Liver (tissue), 3 donors: ENCODE measurements at regions not wholly inside any gene's neighbourhood (a gene's known extent, or its start where the extent isn't known, plus 50 kb on each side); places are given as distances from the start of the nearest gene placed in this dataset.

Experiments used
- CTCF ChIP-seq: fragments of 150-350 bp; IDR thresholded peaks from 2 replicates; pipeline ENCODE4 v1.5.1; 2017; ENCODE audit warnings: improper control_type of control experiment, low read depth, low read length; ENCODE audit not compliant: missing input control
- EGR1 ChIP-seq, 2 donors: IDR thresholded peaks; 2 replicates each; pipeline ENCODE4 v1.6.1; 2016 to 2018; ENCODE audit warnings: antibody characterized with exemption in 2 of 2, low read depth in 2 of 2
- GABPA ChIP-seq, 2 donors: IDR thresholded peaks in 1 of 2; conservative IDR thresholded peaks in 1 of 2; 2 replicates each; pipeline ENCODE4 v1.6.1; 2016; ENCODE audit warnings: antibody characterized with exemption in 2 of 2, mild to moderate bottlenecking in 1 of 2, moderate library complexity in 1 of 2
- HNF4G ChIP-seq: IDR thresholded peaks from 2 replicates; pipeline ENCODE4 v1.6.1; 2016; ENCODE audit warnings: antibody characterized with exemption
- JUND ChIP-seq, 2 donors: IDR thresholded peaks; 2 replicates each; pipeline ENCODE4 v1.6.1; 2016; ENCODE audit warnings: antibody characterized with exemption in 2 of 2
- RAD21 ChIP-seq, 2 donors: IDR thresholded peaks; 2 replicates each; pipeline ENCODE4 v1.6.1; 2016; ENCODE audit warnings: antibody characterized with exemption in 2 of 2, mild to moderate bottlenecking in 2 of 2
- RXRA ChIP-seq, 2 donors: IDR thresholded peaks; 2 replicates each; pipeline ENCODE4 v1.6.1; 2017 to 2018; ENCODE audit warnings: antibody characterized with exemption in 2 of 2, mild to moderate bottlenecking in 1 of 2
- SP1 ChIP-seq: IDR thresholded peaks from 2 replicates; pipeline ENCODE4 v1.6.1; 2018; ENCODE audit warnings: antibody characterized with exemption, mild to moderate bottlenecking
- TAF1 ChIP-seq: conservative IDR thresholded peaks from 2 replicates; pipeline ENCODE4 v1.6.1; 2016; ENCODE audit warnings: antibody characterized with exemption, mild to moderate bottlenecking
- YY1 ChIP-seq: IDR thresholded peaks from 2 replicates; pipeline ENCODE4 v1.6.1; 2016; ENCODE audit warnings: antibody characterized with exemption, mild to moderate bottlenecking
- ZBTB33 ChIP-seq: IDR thresholded peaks from 2 replicates; pipeline ENCODE4 v1.6.1; 2016; ENCODE audit warnings: antibody characterized with exemption
- TF ChIP-seq, protein P1 (sequence below): IDR thresholded peaks from 2 replicates; pipeline ENCODE4 v1.6.1; 2016; ENCODE audit warnings: antibody characterized with exemption, mild to moderate bottlenecking
- TF ChIP-seq, protein P2 (sequence below): IDR thresholded peaks from 2 replicates; pipeline ENCODE4 v1.6.1; 2016; ENCODE audit warnings: antibody characterized with exemption
- TF ChIP-seq, protein P3 (sequence below): IDR thresholded peaks from 2 replicates; pipeline ENCODE4 v1.6.1; 2016; ENCODE audit warnings: antibody characterized with exemption
- donor health status: healthy.
- donor health status: healthy.

DNA sequence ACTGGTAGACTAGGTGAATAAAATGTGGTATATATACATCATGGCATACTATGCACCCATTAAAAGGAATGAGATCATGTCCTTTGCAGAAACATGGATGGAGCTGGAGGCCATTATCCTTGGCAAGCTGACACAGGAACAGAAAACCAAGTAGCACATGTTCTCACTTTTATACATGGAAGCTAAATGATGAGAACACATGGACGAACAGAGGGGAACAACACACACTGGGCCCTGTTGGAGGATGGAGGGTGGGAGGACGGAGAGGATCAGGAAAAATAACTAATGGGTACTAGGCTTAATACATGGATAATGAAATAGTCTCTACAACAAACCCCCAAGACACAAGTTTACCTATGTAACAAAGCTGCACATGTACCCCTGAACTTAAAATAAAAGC, 780.0 kb downstream of the DACH1 start:
- TF ChIP-seq CTCF (no peak), SP1 (no peak), ZBTB33 (no peak), GABPA (IDR thresholded peaks at IDR 0.05 in 1 of 2, conservative IDR thresholded peaks at IDR 0.05 in 1 of 2) (no peak), RAD21 (IDR thresholded peaks at IDR 0.05) (no peak), JUND (IDR thresholded peaks at IDR 0.05) (no peak), TAF1 (no peak), HNF4G (no peak), YY1 (no peak), EGR1 (IDR thresholded peaks at IDR 0.05; ENCODE audit: low read depth in 2 of 2) (no peak), RXRA (IDR thresholded peaks at IDR 0.05) (no peak)
- TF ChIP-seq, protein P1, sequence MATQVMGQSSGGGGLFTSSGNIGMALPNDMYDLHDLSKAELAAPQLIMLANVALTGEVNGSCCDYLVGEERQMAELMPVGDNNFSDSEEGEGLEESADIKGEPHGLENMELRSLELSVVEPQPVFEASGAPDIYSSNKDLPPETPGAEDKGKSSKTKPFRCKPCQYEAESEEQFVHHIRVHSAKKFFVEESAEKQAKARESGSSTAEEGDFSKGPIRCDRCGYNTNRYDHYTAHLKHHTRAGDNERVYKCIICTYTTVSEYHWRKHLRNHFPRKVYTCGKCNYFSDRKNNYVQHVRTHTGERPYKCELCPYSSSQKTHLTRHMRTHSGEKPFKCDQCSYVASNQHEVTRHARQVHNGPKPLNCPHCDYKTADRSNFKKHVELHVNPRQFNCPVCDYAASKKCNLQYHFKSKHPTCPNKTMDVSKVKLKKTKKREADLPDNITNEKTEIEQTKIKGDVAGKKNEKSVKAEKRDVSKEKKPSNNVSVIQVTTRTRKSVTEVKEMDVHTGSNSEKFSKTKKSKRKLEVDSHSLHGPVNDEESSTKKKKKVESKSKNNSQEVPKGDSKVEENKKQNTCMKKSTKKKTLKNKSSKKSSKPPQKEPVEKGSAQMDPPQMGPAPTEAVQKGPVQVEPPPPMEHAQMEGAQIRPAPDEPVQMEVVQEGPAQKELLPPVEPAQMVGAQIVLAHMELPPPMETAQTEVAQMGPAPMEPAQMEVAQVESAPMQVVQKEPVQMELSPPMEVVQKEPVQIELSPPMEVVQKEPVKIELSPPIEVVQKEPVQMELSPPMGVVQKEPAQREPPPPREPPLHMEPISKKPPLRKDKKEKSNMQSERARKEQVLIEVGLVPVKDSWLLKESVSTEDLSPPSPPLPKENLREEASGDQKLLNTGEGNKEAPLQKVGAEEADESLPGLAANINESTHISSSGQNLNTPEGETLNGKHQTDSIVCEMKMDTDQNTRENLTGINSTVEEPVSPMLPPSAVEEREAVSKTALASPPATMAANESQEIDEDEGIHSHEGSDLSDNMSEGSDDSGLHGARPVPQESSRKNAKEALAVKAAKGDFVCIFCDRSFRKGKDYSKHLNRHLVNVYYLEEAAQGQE, result no peak
- TF ChIP-seq, protein P2, sequence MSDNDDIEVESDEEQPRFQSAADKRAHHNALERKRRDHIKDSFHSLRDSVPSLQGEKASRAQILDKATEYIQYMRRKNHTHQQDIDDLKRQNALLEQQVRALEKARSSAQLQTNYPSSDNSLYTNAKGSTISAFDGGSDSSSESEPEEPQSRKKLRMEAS, result no peak
- TF ChIP-seq, protein P3, sequence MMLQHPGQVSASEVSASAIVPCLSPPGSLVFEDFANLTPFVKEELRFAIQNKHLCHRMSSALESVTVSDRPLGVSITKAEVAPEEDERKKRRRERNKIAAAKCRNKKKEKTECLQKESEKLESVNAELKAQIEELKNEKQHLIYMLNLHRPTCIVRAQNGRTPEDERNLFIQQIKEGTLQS, result no peak
